Muscle of back (tissue), 3 donors: ENCODE measurements at regions not wholly inside any gene's neighbourhood (a gene's known extent, or its start where the extent isn't known, plus 50 kb on each side); places are given as distances from the start of the nearest gene placed in this dataset.

ENCODE experiments used
- DNase-seq, 3 donors: peaks; one replicate each; pipeline versions ENCODE4 v3.0.0 to v3.0.0-alpha.2; 2013

DNA sequence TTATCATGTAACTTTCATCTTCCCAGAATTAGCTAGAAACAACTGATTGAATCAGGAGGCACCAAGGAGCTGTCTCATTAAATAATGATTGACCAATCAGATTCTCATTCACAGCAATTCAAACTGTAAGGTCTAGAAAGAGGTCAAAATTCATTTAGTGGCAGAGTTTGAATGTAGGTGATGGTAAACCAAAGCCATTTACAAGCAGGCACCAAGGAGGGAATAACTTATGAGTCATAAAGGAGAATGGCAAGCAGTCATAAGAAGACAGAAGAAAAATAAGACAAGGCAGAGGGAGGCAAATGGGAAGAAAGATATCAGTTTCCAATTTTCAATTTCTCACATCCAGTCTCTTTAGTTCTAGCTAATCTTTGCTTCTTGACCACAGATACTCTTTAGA is 52.9 kb upstream of the DEFB112 start:
- DNase-seq, result no peak

DNA sequence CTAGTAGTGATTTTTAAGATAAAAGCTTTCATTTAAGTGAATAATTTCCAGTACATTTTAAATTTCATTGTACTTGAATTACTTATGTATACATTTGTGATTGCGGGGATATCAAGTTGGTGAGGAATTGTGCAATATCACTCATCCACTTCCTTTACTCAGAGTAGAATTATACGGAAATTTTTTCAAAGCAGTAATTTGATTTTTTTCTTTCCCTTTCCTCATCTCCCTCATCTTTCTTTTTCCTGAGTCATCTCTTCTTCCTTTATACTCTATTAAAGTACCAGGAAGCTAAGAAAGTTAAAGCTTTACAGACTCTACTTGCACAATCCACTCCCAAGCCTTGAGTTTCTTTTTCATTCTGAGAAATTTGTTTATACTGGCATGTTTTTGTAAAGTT is 60.9 kb upstream of the DEFB112 start:
- no peak for DNase-seq

DNA sequence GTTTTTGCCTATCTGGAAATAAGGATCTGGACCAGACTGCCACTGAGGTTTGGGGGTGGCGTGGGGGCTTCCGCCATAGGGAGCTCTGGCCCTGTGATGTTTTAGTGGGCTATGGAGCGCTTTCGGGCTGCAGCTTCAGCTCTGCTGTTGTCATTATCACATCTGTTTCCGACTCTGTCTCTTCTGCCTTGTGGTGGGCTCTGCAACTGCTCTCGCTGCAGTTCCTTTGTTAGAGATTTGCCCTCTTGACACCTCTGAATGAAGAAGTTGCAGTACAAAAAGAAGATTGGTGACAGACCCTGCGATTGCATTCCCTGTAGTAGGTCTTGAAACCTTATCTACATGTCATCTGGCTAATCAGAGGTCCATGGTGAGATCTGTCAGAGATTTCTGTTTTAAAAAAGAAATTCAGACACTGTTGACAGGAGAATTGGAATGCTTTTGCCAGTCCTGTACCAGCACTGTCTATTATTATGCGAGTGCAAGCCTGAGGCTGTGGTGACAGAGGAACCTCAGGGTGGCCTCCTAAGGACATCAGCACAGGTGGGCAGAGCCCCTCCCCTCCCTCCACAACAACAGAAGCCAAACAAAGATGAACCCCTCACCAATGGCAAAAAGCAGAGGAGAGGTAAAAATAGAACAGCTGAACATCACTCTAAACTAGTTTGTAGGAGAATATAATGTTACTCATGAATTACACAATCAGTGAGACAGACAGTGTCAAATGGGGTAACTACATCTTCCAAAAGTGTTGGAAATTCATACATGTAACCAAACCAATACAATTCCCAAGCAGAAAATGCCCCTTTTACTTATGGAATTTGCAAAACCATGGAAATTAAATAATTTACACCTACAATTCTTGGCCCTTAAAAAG is 63.5 kb upstream of the DEFB112 start:
- DNase-seq, result no peak

GRCh38 chr6:50116390-50116789 is 66.7 kb upstream of the DEFB112 start:
- no peak for DNase-seq

DNA sequence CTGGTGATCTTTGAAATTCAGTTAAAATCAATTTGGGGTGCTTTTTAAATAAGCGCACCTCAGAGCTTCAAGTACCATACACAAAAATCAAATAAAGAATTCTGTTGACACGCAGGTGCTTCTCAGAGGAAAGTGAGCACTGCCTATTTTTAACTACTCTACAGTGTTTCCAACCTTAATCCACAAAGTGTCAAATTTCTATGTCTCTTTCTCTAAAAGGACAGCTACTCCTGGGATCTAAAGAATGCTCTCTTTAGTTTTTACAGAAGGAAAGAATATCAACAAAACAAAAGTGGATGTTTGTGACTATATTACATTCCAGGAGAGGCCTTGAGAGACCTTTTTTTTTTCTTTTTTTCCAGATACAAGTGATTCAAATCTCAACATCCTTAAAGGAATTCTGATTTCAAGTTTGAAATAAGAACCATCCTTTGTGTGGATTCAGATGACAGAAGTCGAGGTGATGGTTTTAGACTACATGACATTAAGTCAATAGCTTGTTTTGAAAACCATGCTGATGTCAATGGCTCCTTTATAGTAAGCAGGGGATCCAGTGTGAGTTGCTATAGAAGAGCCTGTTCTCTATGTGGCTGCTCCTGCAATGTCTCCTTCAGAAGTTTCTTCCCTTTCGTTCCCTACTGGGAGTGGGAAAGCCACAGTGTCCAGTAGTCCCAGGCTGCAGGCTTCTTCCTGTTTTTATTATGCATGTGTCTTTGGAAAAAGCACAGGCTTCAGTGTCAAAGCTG is 67.2 kb upstream of the DEFB112 start:
- no peak for DNase-seq

DNA sequence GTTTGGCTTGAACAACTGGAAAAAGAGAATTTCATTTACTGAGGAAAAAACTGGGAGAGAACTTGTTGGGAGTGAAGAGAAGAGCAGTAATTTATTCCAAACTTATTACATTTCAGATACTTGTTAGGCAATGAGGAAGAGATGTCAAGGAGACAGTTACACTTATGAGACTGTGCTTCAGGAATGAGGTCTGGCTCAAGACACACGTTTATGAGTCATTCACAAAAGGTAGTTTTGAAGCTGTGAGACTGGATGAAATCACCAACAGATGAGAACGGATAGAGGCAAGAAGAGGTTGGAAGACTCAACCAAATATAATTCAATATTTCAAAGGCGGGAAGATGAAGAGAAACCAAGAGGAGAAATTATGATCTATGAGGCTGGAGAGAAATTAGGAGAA is 70.6 kb upstream of the DEFB112 start:
- DNase-seq, result no peak

DNA sequence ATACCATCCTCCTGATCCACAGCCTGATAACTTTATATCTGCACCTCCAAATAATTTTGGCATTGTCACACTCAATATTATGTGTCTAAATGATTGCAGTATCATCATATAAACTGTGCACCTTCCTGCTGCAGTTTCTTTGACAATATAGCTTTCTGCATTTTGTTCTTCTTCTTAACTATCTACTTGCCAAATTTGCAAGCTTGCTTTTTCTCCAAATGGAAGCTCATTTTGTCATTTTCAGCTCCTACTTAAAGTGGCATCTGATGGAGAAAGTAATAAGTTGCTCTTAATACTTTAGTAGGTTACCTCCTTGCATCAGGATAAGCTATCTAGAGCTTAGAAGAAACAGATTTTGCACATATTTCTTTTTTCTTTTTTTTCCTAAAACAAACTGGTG is 74.0 kb upstream of the DEFB112 start:
- DNase-seq, result no peak

DNA sequence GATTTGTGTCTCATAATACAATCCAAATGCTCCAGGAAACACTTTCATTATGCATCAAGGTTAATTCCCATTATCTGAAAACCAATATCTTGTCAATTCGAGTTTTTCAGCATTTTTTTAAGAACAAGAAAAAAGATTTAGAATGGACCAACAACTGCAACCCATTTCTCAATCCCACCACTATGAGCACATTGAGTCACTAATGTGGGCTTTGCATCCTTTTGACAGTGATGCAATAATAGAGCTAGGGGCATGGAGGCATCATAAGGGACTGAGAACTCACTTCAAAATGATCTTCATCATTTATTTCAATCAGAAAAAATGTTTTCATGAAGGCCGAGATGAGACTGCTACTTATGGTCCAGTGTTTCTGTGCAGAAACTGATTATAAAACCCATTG is 74.8 kb upstream of the DEFB112 start:
- DNase-seq, result no peak

DNA sequence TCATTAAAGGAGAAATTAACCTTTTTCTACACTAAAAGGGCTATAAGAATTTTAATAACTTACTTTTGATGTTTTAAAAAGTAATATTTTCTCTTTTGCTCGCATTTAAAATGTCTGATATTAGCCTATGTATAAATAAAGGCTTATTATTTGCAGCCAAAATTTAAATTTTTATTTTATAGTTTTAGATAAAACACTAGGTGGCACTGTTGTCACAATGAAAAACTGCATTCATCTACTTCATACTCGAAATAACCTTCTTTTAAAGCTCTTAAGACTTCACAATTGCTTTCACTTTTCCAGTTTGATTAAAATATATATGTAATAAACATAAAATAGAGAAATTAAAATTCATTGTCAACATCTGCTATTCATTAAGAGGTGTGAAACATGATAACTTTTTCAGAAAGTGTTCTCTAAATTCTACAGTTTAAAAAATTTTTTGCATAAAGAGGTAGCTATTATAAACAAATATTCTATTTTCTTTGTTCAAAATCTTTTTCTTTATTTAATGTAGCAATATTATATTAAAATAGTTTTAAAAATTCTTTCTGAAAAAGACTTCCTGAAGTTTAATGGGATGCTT is 78.8 kb upstream of the DEFB112 start:
- peak; percentile 8 to 18 (median 8) for DNase-seq

DNA sequence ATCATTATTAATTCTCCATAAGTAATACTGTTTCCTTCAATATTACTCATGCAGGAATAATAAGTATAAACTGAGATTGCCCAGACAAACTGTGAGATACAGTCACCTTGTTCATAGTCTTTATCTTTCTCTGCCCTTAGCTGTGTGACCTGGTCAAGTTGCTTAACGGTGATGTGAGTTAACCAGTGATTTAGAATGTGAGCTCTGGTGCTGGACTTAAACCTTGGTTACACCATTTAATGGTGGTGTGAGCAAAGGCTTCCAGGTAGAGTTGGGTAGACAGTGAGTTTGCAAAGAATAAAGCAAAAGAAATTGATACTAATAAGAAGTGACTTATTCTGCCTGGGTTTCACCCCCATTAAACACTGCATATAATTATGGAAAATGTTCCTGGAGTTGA is 86.2 kb upstream of the DEFB112 start:
- DNase-seq, result no peak

DNA sequence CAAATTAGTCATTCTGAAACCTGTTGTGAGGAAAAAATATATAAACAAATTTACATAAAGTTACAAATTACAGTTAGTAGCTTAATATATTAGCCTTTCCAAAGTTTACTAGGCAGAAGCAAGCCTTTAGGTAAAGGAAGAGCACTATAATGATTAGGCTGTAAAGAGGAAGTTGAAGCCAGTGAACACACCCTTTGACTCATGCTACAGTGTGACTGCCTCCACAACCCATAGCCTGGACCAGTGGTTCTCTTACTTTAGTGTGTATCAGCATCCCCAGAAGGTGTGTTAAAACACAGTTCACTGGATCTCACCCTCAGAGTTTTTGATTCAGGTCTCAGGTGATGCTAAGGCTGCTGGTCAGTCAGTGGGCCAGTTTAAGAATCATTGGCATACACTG is 91.4 kb upstream of the DEFB112 start:
- no peak for DNase-seq

DNA sequence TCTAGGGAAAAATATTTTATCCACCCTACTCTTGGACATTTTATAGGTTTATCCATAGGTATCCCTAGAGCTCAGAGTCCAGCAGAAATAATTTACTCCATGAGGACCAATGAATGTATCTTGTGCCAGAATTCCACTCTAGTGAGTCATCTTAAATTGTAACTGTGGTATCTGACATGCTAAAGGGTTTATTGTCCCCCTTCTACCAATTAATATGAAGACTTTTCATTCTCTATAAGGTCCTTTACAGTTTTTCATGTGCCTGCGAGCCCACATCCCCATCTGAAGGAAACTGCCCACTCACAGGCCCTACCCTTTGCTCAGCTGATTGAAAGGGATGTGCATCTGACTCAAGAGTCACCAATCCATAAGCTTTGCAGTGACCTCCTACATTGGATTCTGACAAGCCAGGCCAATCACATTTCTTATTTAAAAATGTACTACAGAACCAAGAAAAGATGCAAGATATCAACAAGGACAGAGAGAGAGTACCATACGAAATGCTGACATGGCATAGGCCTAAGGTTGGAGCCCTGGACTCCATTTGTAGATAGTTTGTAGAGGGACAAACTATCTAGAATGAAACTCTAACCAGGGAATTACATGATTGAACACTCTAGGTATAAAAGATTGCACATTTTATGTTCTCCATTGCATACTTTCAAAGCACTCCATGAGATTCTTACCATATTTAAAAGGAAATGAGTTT is 93.4 kb upstream of the DEFB112 start:
- no peak for DNase-seq

GRCh38 chr6:50145125-50145524 is 95.4 kb upstream of the DEFB112 start:
- peak in 1 of 3 donors; percentile 2 for DNase-seq

GRCh38 chr6:50147371-50147770 is 97.6 kb upstream of the DEFB112 start:
- no peak for DNase-seq

GRCh38 chr6:50180646-50181045 is 130.9 kb upstream of the DEFB112 start:
- no peak for DNase-seq

DNA sequence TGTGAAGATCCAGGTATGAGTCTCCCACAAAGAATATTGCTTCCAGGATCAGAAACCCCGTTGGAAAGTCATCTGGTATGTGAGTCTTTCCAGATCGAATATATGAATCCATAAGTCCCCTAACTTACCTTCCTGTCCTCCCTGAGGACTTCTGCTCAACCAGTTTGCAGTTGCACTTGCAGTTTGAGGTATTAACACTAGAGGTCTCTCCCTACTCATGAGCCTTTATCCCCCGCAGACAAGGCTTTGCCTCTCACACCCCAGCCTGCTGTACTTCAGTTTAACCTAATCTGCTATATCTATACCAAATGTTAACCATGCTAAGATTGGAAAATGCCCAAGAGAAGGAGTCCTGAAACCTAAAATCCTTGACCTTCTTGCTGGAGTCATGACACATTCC is 135.3 kb upstream of the DEFB112 start:
- DNase-seq, result no peak

DNA sequence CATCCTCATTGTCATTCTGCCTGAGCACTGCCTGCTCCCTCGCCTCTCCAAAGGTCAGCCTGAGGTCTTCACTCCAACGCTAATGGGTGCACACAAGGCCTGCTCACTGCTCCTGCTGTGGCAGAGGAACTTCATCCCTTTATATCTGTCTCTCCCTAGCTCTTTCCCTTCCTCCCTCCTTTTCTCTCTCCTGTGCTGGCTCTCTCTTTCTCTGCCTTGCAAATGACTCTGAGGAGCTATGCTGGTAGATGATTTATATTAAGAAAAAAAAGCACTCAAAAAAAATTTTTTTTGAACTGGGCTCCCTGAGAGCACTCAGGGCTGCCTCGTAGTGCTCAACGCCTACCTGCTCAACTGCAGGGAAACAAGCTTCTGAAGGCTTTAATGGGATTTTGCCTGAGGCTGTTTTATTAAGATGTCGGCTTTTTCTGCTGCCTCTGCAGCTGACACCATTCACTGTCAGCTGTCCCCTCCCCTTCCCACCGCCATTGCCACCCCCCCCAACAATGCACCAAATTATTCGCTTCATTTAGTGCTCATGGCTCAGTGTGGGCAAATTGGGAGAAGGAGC is 137.7 kb upstream of the DEFB112 start:
- no peak for DNase-seq

GRCh38 chr6:50198245-50198644 is 148.5 kb upstream of the DEFB112 start:
- DNase-seq, result no peak

DNA sequence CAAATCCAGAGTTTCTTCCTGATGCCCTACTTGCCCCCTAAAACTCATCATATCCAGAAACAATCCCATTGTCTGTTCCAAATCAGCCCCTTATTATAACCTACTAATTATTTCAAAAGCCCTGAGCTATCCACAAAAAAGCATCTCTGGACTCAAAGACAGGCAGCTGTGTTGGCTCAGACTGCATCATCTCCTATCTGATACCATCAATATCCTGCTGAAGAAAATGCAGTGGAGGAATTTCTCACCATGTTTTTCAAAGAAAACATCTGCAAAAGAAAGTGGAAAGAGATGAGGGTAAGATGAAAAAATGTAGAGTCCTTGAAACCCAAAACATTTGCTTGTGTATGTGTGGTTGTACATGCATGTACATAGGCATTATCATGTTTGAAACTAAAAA is 153.0 kb upstream of the DEFB112 start:
- DNase-seq, result no peak

DNA sequence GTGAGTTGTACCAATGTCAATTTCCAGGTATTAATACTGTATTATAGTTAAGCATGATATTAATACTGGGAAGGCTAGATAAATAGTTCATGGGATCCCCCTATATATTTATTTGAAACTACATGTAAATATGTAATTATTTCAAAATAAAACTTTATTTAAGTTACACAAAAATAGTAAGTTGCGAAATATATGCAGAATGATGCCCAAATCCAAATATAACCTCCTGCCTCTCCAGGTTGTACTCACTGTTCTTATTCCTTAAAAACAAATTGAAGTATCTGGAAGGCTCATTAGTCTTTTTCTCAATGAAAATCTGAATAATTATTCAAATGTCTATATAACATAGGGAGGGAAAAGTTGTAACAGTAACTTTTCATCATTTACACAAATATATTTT is 161.9 kb upstream of the DEFB112 start:
- DNase-seq, result no peak

GRCh38 chr6:50213146-50213545 is 163.4 kb upstream of the DEFB112 start:
- no peak for DNase-seq

DNA sequence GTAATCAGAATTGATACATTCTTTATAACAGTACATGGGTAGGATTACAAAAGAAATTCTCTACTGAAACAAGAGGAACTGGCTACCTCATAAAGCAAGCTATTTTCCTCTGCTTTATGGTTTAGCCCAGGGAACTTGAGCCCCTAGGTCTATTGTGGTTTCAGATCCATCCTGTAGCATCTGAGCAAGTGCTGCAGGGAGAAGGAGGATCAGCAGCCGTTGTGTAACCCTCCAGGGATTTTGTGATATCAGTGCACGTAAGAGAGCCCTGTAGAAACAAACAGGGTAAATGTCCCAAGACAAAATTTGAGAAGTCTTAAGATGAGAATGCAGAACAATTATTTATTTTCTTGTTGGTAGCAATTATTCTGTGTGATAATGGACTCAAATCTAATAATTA is 165.2 kb upstream of the DEFB112 start:
- DNase-seq, result no peak
